AG04449 (cell line): ENCODE measurements at regions not wholly inside any gene's neighbourhood (a gene's known extent, or its start where the extent isn't known, plus 50 kb on each side); places are given as distances from the start of the nearest gene placed in this dataset.

Experiments
- CTCF ChIA-PET: fragments of 350-600 bp; formaldehyde crosslinking; extraction: SDS; loops from one replicate; lab custom pipeline; 2021; ENCODE audit warnings: antibody characterized with exemption; lab: Yijun Ruan, JAX
- POLR2A ChIA-PET: fragments of 400-600, 350-600 bp; formaldehyde crosslinking; extraction: SDS; loops from one replicate; lab custom pipeline; 2020; ENCODE audit warnings: antibody characterized with exemption, inconsistent platforms; lab: Yijun Ruan, JAX
- DNase-seq: peaks from one replicate; pipeline ENCODE4 v3.0.0-alpha.2; 2010; ENCODE audit warnings: low read depth, low spot score
- H3K4me3 ChIP-seq: 2 replicates; pipeline ENCODE4 v1.5.1; 2011; ENCODE audit warnings: low read depth, mild to moderate bottlenecking, control low read depth, low read length
- CTCF ChIP-seq: IDR thresholded peaks from one replicate; pipeline ENCODE4 v1.5.1; 2011; ENCODE audit warnings: mild to moderate bottlenecking, moderate library complexity, low read length, control low read depth, inconsistent platforms; ENCODE audit not compliant: insufficient read depth; ENCODE audit errors: missing control alignments

DNA sequence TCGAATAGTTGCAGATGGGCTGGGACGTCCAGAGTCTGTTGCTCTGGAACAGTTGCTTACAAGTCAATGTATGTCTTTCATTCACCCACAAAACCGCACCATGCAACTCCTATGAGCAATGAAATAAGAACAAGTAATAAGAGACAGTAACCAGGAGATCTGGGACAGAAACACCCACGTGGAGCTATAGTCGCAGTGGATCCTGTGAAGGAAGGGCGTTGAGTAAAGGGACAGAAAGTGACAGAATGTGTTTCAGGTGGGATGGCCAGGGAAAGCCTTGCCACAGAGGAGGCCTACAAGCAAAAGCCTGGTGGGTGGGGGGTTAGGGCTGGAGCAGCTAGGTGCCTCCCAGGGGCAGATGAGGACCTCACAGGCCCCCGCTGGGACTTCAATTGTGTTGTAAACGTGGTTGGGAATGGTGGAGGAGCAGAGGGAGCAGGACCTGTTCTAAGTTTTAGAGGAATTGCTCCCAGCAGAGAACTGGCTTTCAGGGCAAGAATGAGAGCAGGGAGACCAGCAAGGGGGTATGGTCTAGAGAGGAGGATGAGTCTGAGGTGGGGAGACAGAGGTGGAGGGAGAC, 86.7 kb upstream of the FZD10 start:
- TF ChIP-seq CTCF = no peak
- DNase-seq = no peak
- POLR2A ChIA-PET = no interaction called here
- CTCF ChIA-PET = no interaction called here
- no peak overlapping the region for H3K4me3 ChIP-seq

- DNase-seq = no peak
- CTCF ChIA-PET = no interaction called here
- POLR2A ChIA-PET = no interaction called here
- no peak overlapping the region for H3K4me3 ChIP-seq
- TF ChIP-seq CTCF = no peak
Observed at GRCh38 chr12:130076126-130076525, 86.1 kb upstream of the FZD10 start.

DNA sequence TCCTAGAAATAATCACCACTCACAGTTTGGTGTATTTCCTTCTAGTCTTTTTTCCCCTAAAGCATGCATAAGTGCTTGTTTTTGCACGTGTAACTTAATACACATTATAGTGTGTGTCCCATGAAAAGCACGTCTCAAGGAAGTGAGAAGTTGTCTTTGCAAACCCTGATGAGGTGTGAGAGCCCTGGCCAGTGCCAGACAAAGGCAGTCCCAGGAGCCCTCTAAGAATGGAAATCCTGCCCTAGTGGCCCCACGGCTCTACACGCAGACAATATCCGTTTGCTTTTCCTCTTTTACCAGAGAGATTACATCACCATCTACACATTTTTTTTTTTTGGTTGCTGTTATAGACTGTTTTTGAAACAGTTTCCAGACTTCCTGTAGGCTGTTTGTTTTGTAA, 85.5 kb upstream of the FZD10 start:
- no peak for DNase-seq
- CTCF ChIA-PET = no interaction called here
- no peak overlapping the region for H3K4me3 ChIP-seq
- POLR2A ChIA-PET = no interaction called here
- TF ChIP-seq CTCF = no peak

DNA sequence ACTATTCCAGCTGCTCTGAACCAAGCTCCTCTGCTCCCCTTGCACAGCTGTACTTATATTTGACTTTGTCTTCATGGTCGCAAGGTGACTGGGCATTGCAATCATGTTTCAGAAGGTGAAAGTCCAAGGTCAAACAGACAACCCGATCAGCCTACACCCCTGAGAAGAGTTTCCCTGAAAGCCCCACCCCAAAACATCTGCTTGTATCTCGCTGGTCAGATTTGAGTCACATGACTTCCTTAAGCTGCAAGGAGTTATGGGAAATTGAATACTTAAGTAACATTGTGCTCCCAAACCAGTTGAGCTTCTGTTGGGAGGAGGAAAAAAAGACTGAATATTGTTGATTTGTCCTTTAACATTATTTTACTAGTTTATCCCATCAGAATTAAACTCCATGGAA, 83.4 kb upstream of the FZD10 start:
- no peak for DNase-seq
- no peak for TF ChIP-seq CTCF
- H3K4me3 ChIP-seq = no peak overlapping the region
- CTCF ChIA-PET = no interaction called here
- POLR2A ChIA-PET = no interaction called here

DNA sequence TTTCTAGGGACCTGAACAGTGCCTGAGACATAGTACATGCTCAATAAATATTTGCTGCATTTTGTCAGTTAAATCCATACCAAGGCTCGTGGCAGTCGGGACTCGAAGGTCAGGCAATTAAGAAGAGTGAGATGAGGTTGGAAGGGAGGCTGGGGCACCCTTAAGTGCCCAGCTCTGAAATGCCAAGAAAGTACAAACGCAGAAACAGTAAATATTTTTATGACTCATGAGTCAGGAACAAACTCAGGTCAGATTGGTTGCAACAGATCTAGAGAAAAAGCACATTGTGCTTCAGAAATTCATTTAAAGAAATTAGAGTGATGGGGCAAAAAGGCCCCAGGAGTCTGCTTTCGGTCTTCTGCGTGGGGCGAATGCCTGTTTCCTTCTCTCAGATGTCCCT, 83.0 kb upstream of the FZD10 start:
- POLR2A ChIA-PET = no interaction called here
- CTCF ChIA-PET = no interaction called here
- no peak overlapping the region for H3K4me3 ChIP-seq
- no peak for DNase-seq
- TF ChIP-seq CTCF = no peak

- TF ChIP-seq CTCF = no peak
- H3K4me3 ChIP-seq = no peak overlapping the region
- POLR2A ChIA-PET = no interaction called here
- DNase-seq = no peak
- CTCF ChIA-PET = no interaction called here
Observed at GRCh38 chr12:130080205-130080604, 82.1 kb upstream of the FZD10 start.
